ENCODE measurements at regions not wholly inside any gene's neighbourhood (a gene's known extent, or its start where the extent isn't known, plus 50 kb on each side); places are given as distances from the start of the nearest gene placed in this dataset.

DNA sequence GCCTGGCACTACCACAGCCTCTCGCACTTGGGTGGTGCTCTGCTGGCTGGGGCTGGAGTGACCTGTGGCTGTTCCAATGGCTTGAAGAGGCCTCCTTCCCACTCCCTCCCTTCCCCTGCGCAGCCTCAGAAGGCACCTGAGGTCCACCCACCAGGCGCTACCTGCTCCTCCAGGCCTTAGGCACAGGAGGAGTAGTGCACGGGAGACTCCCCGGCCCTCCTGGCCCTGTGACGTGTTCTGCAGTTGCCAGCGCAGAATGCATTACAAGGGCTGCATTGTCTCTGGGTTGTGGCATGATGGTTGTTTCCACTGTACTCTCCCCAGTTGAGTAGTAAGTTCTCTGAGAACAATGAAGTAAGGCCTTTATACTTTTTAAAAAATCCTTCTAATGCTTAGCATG is 128.6 kb downstream of the TEX29 start:
- TF ChIP-seq POLR2AphosphoS5 (IDR thresholded peaks at IDR 0.05), result no peak
- TF ChIP-seq, protein P1, sequence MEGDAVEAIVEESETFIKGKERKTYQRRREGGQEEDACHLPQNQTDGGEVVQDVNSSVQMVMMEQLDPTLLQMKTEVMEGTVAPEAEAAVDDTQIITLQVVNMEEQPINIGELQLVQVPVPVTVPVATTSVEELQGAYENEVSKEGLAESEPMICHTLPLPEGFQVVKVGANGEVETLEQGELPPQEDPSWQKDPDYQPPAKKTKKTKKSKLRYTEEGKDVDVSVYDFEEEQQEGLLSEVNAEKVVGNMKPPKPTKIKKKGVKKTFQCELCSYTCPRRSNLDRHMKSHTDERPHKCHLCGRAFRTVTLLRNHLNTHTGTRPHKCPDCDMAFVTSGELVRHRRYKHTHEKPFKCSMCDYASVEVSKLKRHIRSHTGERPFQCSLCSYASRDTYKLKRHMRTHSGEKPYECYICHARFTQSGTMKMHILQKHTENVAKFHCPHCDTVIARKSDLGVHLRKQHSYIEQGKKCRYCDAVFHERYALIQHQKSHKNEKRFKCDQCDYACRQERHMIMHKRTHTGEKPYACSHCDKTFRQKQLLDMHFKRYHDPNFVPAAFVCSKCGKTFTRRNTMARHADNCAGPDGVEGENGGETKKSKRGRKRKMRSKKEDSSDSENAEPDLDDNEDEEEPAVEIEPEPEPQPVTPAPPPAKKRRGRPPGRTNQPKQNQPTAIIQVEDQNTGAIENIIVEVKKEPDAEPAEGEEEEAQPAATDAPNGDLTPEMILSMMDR (IDR thresholded peaks at IDR 0.05), result no peak

All from sigmoid colon (tissue), 4 donors.